OCI-LY3 (cell line): ENCODE measurements at regions not wholly inside any gene's neighbourhood (a gene's known extent, or its start where the extent isn't known, plus 50 kb on each side); places are given as distances from the start of the nearest gene placed in this dataset.

Experiments used
- H2AFZ ChIP-seq: fragments of 200-600, 300-600 bp; shearing (Covaris generic); 2 replicates; pipeline ENCODE4 v1.6.0; 2014; ENCODE audit warnings: antibody characterized with exemption, low read depth, low read length
- H3K27ac ChIP-seq: fragments of 200-600, 300-600 bp; sonication (generic); 2 replicates; pipeline ENCODE4 v1.5.1; 2014; ENCODE audit warnings: mild to moderate bottlenecking, low read length, moderate library complexity, mixed read lengths
- H3K27me3 ChIP-seq: fragments of 200-600, 300-600 bp; sonication (generic); 2 replicates; pipeline ENCODE4 v1.6.1; 2014; ENCODE audit warnings: low read depth, low read length, mixed read lengths
- H3K36me3 ChIP-seq: fragments of 200-600, 300-600 bp; sonication (generic); replicated peaks from 2 replicates; pipeline ENCODE3; 2014; ENCODE audit warnings: low read depth, low read length, mixed read lengths
- H3K4me1 ChIP-seq: fragments of 300-600, 200-600 bp; sonication (generic); 2 replicates; pipeline ENCODE4 v1.6.1; 2014; ENCODE audit warnings: low read length, mixed read lengths
- H3K4me2 ChIP-seq: fragments of 200-600, 300-600 bp; sonication (generic); 2 replicates; pipeline ENCODE4 v1.6.1; 2014; ENCODE audit warnings: low read length, mixed read lengths
- H3K4me3 ChIP-seq: fragments of 300-600, 200-600 bp; sonication (generic); 2 replicates; pipeline ENCODE4 v1.5.1; 2014; ENCODE audit warnings: antibody characterized with exemption, mild to moderate bottlenecking, low read length, moderate library complexity
- H3K79me2 ChIP-seq: fragments of 300-600, 200-600 bp; shearing (Covaris generic); 2 replicates; pipeline ENCODE4 v1.6.1; 2014; ENCODE audit warnings: mild to moderate bottlenecking, low read length, mixed read lengths
- H3K9ac ChIP-seq: fragments of 300-600, 200-600 bp; shearing (Covaris generic); 2 replicates; pipeline ENCODE4 v1.6.0; 2014; ENCODE audit warnings: mild to moderate bottlenecking, low read length, moderate library complexity
- H3K9me3 ChIP-seq: fragments of 200-600, 300-600 bp; shearing (Covaris generic); 2 replicates; pipeline ENCODE4 v1.6.1; 2014; ENCODE audit warnings: low read length, mixed read lengths; ENCODE audit not compliant: insufficient read depth
- H4K20me1 ChIP-seq: fragments of 200-600, 300-600 bp; sonication (generic); 2 replicates; pipeline ENCODE4 v1.6.1; 2016; ENCODE audit warnings: low read length, mixed read lengths; ENCODE audit not compliant: insufficient read depth
- EZH2phosphoT487 ChIP-seq: fragments of 200-600 bp; shearing (Covaris generic); IDR thresholded peaks from 2 replicates; pipeline ENCODE4 v1.6.1; 2018; ENCODE audit warnings: antibody characterized with exemption, mixed run types, low read depth
- TF ChIP-seq, protein P1 (sequence below): fragments of 200-600, 300-600 bp; sonication (generic); IDR thresholded peaks from 2 replicates; pipeline ENCODE4 v1.5.1; 2014; ENCODE audit warnings: antibody characterized with exemption, low read length, low read depth

DNA sequence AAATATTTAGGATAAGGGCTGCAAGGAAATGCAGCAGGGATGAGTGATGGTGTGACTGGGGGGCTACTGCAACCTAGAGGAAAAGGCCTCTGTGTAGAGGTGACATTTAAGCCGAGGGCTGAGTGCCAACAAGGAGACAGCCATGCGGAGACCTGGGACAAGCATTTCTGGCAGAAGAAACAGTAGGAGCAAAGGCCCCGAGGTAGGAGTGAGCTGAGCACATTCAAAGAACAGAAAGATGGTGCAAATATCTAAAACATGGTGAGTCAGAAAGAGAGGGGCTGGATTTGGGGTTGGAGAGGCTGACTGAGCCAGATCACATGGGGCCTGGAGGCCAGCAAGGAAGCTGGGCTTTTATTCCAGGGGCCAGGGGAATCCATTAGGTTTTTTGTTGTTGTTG lies 55.1 kb upstream of the INCENP start:
- Histone ChIP-seq H4K20me1 (no peaks in the 10 kb centered on the region), H3K4me2 (no peak overlapping the region), H2AFZ (no peak overlapping the region), H3K27ac (no peak overlapping the region), H3K9me3 (no peaks in the 10 kb centered on the region), H3K79me2 (no peaks in the 10 kb centered on the region), H3K4me1 (peaks cover 6% of the 10 kb centered on the region), H3K36me3 (no peaks in the 10 kb centered on the region), H3K9ac (no peak overlapping the region), H3K27me3 (0 out of 2 replicates have a peak, but pooled peaks cover 2% of the 10 kb centered on the region), H3K4me3 (no peak overlapping the region)
- TF ChIP-seq, protein P1, sequence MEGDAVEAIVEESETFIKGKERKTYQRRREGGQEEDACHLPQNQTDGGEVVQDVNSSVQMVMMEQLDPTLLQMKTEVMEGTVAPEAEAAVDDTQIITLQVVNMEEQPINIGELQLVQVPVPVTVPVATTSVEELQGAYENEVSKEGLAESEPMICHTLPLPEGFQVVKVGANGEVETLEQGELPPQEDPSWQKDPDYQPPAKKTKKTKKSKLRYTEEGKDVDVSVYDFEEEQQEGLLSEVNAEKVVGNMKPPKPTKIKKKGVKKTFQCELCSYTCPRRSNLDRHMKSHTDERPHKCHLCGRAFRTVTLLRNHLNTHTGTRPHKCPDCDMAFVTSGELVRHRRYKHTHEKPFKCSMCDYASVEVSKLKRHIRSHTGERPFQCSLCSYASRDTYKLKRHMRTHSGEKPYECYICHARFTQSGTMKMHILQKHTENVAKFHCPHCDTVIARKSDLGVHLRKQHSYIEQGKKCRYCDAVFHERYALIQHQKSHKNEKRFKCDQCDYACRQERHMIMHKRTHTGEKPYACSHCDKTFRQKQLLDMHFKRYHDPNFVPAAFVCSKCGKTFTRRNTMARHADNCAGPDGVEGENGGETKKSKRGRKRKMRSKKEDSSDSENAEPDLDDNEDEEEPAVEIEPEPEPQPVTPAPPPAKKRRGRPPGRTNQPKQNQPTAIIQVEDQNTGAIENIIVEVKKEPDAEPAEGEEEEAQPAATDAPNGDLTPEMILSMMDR, result no peak
- no peak for TF ChIP-seq EZH2phosphoT487

DNA sequence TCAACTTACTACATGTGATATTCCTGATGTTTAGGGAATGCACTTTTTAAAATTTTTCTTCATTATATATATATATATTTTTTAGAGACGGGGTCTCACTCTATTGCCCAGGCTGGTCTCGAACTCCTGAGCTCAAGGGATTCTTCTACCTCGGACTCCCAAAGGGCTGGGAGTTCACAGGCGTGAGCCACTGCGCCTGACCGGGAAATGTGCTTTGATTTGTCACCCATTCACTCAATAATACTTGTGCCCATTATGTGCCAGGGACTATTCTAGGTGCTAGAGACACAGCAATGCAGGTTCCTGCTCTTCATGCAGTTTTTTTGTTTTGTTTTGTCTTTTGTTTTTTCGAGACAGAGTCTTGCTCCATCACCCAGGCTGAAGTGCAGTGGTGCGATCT lies 56.1 kb upstream of the INCENP start:
- no peaks in the 10 kb centered on the region for H3K9me3 ChIP-seq
- no peak overlapping the region for H3K9ac ChIP-seq
- H3K27me3 ChIP-seq, result 0 out of 2 replicates have a peak, but pooled peaks cover 2% of the 10 kb centered on the region
- H3K4me3 ChIP-seq, result no peak overlapping the region
- TF ChIP-seq, protein P1, result no peak
- no peaks in the 10 kb centered on the region for H3K79me2 ChIP-seq
- peaks cover 6% of the 10 kb centered on the region for H3K4me1 ChIP-seq
- no peak overlapping the region for H3K27ac ChIP-seq
- H3K36me3 ChIP-seq, result no peaks in the 10 kb centered on the region
- H3K4me2 ChIP-seq, result no peak overlapping the region
- H2AFZ ChIP-seq, result no peak overlapping the region
- no peaks in the 10 kb centered on the region for H4K20me1 ChIP-seq

DNA sequence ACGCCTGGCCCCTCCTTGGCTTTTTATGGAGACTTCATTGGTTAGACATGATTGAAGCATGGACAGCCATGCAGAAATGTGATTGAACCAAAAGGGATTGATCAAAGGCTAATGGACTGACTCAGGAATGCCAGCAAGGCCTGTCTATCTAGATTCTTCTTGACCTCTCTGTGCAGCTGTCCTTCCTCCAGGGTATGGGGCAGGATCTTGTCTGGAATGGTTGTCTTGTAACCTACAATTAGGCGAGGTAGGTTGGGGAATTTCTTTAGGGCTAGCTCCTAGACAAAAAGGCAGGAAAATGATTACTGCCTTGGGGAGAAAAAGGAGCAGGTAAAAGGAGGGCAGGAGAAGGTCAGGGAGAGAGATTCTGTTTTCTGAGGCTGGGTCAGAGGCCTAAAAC lies 59.6 kb upstream of the INCENP start:
- TF ChIP-seq, protein P1, result no peak
- TF ChIP-seq EZH2phosphoT487, result no peak
- no peak overlapping the region for H3K4me2 ChIP-seq
- H2AFZ ChIP-seq, result no peak overlapping the region
- H3K4me1 ChIP-seq, result no peaks in the 10 kb centered on the region
- no peak overlapping the region for H3K9ac ChIP-seq
- no peaks in the 10 kb centered on the region for H3K79me2 ChIP-seq
- no peaks in the 10 kb centered on the region for H3K9me3 ChIP-seq
- H3K27ac ChIP-seq, result no peak overlapping the region
- 0 out of 2 replicates have a peak, but pooled peaks cover 2% of the 10 kb centered on the region for H3K27me3 ChIP-seq
- H3K4me3 ChIP-seq, result no peak overlapping the region
- H4K20me1 ChIP-seq, result no peaks in the 10 kb centered on the region
- no peaks in the 10 kb centered on the region for H3K36me3 ChIP-seq

DNA sequence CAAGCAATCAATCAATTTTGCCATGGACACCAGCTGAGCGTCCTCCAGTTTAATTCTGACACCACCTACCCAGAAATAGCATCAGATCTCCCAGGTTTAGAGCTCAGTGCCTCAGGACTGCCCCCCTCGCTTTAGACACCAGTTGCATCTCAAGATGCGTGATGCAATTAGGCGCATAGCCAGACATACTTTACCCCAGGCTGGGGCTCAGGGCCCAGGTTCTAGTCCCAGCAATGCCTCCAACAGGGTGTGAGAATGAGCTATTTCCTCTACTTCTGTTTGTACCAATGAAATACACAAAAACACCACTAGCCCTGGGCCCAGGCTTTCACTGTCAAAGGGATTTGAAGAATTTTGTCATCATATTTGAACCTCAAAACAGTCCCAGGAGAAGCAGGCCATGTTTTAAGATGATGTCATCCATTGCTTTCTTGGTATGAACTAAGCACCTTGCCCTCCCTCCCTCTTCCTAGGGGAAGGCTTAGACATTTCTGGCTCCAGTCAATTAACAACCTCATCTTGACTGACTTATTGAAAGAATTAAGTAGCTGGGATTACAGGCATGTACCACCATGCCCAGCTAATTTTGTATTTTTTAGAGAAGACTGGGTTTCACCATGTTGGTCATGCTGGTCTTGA lies 61.5 kb upstream of the INCENP start:
- Histone ChIP-seq H4K20me1 (no peaks in the 10 kb centered on the region), H3K4me3 (no peak overlapping the region), H2AFZ (no peak overlapping the region), H3K27me3 (no peaks in the 10 kb centered on the region), H3K4me2 (no peak overlapping the region), H3K36me3 (no peaks in the 10 kb centered on the region), H3K9ac (no peak overlapping the region), H3K79me2 (no peaks in the 10 kb centered on the region), H3K4me1 (no peaks in the 10 kb centered on the region), H3K27ac (no peak overlapping the region), H3K9me3 (no peaks in the 10 kb centered on the region)
- TF ChIP-seq, protein P1, result no peak
- no peak for TF ChIP-seq EZH2phosphoT487
